ENCODE measurements at regions not wholly inside any gene's neighbourhood (a gene's known extent, or its start where the extent isn't known, plus 50 kb on each side); places are given as distances from the start of the nearest gene placed in this dataset.
"Not testable (repeated sequence)": the region's sequence is repeated elsewhere in the genome, so short reads cannot be mapped to it uniquely, and the experiment has no call there.

DNA sequence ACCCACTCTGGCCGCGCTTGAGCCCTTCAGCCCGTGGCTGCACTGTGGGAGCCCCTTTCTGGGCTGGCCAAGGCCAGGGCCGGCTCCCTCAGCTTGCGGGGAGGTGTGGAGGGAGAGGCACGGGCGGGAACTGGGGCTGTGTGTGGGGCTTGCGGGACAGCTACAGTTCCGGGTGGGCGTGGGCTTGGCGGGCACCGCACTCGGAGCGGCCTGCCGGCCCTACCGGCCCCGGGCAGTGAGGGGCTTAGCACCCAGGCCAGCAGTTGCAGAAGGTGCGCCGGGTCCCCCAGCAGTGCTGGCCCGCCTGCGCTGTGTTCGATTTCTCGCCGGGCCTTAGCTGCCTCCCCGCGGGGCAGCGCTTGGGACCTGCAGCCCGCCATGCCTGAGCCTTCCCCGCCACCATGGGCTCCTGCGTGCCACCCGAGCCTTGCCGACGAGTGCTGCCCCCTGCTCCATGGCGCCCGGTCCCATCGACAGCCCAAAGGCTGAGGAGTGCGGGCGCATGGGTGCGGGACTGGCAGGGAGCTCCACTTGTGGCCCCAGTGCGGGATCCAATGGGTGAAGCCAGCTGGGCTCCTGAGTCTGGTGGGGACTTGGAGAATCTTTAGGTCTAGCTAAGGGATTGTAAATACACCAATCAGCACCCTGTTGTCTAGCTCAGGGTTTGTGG is 173.7 kb upstream of the FIGN start:
- H3K9me3 ChIP-seq = no peaks in the 10 kb centered on the region
- H3K27ac ChIP-seq = no peak overlapping the region
- H3K36me3 ChIP-seq (ENCODE audit: insufficient read depth in 1 of 2, low read depth in 1 of 2) = no peaks in the 10 kb centered on the region
- H3K4me1 ChIP-seq = no peaks in the 10 kb centered on the region
- ATAC-seq (no peak), DNase-seq (peak in 1 of 2 donors; percentile 21)
- no peaks in the 10 kb centered on the region for H3K27me3 ChIP-seq (ENCODE audit: insufficient read depth in 3 of 3, low read length in 2 of 3)
- H3K4me3 ChIP-seq = no peak overlapping the region
- TF ChIP-seq, protein P1, sequence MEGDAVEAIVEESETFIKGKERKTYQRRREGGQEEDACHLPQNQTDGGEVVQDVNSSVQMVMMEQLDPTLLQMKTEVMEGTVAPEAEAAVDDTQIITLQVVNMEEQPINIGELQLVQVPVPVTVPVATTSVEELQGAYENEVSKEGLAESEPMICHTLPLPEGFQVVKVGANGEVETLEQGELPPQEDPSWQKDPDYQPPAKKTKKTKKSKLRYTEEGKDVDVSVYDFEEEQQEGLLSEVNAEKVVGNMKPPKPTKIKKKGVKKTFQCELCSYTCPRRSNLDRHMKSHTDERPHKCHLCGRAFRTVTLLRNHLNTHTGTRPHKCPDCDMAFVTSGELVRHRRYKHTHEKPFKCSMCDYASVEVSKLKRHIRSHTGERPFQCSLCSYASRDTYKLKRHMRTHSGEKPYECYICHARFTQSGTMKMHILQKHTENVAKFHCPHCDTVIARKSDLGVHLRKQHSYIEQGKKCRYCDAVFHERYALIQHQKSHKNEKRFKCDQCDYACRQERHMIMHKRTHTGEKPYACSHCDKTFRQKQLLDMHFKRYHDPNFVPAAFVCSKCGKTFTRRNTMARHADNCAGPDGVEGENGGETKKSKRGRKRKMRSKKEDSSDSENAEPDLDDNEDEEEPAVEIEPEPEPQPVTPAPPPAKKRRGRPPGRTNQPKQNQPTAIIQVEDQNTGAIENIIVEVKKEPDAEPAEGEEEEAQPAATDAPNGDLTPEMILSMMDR (IDR thresholded peaks at IDR 0.05) = no peak
- intact Hi-C loops (cut with DNase I) = no loop called here
- WGBS, 3 donors = 97 to 98% (median 97%) methylated on average over 32 to 40 of the region's 40 CpGs

DNA sequence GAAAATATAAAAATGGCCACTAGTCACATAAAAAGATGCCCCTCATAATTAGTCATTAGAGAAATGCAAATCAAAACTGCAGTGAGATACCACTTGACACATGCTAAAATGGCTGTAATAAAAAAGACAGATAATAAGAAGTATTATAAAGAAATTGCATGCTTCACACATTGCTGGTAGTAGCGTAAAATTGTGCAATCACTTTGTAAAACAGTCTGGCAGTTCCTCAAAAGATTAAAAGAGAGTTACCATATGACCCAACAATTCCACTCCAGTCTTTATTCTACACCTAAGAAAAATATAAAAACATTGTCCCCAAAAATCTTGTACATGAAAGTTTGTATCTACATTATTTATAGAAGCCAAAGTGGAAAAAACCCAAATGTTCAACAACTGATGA is 170.6 kb upstream of the FIGN start:
- WGBS, 3 donors = 55 to 60% (median 57%) methylated on average over 1 of the region's 1 CpG
- H3K4me1 ChIP-seq = no peaks in the 10 kb centered on the region
- ATAC-seq (no peak), DNase-seq (no peak)
- H3K4me3 ChIP-seq = no peak overlapping the region
- H3K9me3 ChIP-seq = no peaks in the 10 kb centered on the region
- H3K27ac ChIP-seq = no peak overlapping the region
- H3K27me3 ChIP-seq (ENCODE audit: insufficient read depth in 3 of 3, low read length in 2 of 3) = no peaks in the 10 kb centered on the region
- intact Hi-C loops (cut with DNase I) = no loop called here
- TF ChIP-seq, protein P1 (IDR thresholded peaks at IDR 0.05) = no peak
- no peaks in the 10 kb centered on the region for H3K36me3 ChIP-seq (ENCODE audit: insufficient read depth in 1 of 2, low read depth in 1 of 2)

DNA sequence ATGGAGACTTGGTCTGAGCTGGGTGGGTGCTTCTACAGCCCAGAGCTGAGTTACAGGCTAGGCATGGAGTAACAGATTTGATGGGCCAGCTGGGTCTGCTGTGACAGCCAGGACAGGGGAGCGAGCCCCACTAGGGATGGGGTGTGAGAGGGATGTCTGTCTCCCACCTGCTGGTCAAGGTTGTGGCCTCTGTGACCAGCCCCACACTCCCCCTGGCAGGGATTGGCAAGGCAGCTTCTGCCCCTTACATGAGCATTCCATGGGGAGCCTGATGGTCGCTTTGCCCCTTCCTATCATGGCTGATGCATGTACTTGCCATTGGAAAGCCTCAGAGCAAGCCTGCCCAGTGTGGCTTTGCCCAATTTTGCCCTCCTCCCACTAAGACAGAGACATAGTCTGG is 162.0 kb upstream of the FIGN start:
- no peaks in the 10 kb centered on the region for H3K4me1 ChIP-seq
- H3K27me3 ChIP-seq (ENCODE audit: insufficient read depth in 3 of 3, low read length in 2 of 3) = no peaks in the 10 kb centered on the region
- no peak overlapping the region for H3K27ac ChIP-seq
- no peak overlapping the region for H3K4me3 ChIP-seq
- peaks cover 14% of the 10 kb centered on the region for H3K9me3 ChIP-seq
- intact Hi-C loops (cut with DNase I) = no loop called here
- TF ChIP-seq, protein P1 (IDR thresholded peaks at IDR 0.05) = no peak
- 79 to 84% (median 83%) methylated on average over 2 of the region's 2 CpGs for WGBS, 3 donors
- DNase-seq = no peak
- H3K36me3 ChIP-seq (ENCODE audit: insufficient read depth in 1 of 2, low read depth in 1 of 2) = no peaks in the 10 kb centered on the region
- no peak for ATAC-seq

DNA sequence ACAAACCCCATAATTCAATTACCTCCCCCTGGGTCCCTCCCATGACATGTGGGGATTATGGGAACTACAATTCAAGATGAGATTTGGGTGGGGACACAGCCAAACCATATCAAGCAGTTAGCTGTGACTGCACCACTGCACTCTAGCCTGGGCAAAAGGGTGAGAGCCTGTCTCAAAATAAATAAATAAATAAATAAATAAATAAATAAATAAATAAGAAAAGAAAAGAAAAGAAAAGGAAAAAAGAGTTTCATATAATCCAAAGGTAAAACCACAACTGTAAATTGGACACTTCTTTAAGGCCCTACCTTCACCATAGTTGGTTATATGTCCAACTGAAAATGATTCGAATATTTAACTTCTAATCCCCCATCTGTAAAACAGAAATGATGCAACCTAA is 157.6 kb upstream of the FIGN start:
- DNase-seq; H3K9me3 ChIP-seq; H3K27ac ChIP-seq; H3K27me3 ChIP-seq (ENCODE audit: insufficient read depth in 3 of 3, low read length in 2 of 3); intact Hi-C loops (cut with DNase I); H3K36me3 ChIP-seq (ENCODE audit: insufficient read depth in 1 of 2, low read depth in 1 of 2); H3K4me1 ChIP-seq; H3K4me3 ChIP-seq; ATAC-seq: not testable (repeated sequence)
- WGBS, 3 donors = 0 to 90% (median 49%) methylated on average over 1 of the region's 1 CpG

DNA sequence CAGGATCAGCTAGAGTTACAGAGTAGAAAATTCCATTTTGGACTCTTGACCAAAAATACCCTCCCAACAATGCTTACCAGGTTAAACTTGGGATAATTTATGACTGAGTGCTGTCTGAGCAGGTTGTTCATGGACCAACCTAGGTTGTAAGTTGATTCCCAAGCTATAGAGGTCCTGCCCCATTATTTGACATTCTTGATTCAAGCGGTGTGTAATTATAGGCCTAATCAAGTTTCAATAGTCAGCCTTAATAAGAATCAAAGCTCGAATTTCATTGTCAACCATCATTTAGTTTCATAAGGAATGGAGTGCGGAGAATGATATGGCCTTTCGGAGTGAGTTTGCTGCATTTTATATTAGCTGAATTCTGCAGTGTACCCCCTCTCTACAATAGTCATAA is 152.8 kb upstream of the FIGN start:
- H3K4me1 ChIP-seq = no peaks in the 10 kb centered on the region
- ATAC-seq = no peak
- no peak overlapping the region for H3K4me3 ChIP-seq
- WGBS, 3 donors = 60 to 69% (median 63%) methylated on average over 4 of the region's 4 CpGs
- no peaks in the 10 kb centered on the region for H3K36me3 ChIP-seq (ENCODE audit: insufficient read depth in 1 of 2, low read depth in 1 of 2)
- H3K27me3 ChIP-seq (ENCODE audit: insufficient read depth in 3 of 3, low read length in 2 of 3) = no peaks in the 10 kb centered on the region
- TF ChIP-seq, protein P1 (IDR thresholded peaks at IDR 0.05) = no peak
- no peaks in the 10 kb centered on the region for H3K9me3 ChIP-seq
- no peak for DNase-seq
- intact Hi-C loops (cut with DNase I) = no loop called here
- no peak overlapping the region for H3K27ac ChIP-seq

All from psoas muscle (tissue), 7 donors.